ENCODE measurements at regions not wholly inside any gene's neighbourhood (a gene's known extent, or its start where the extent isn't known, plus 50 kb on each side); places are given as distances from the start of the nearest gene placed in this dataset.

DNA sequence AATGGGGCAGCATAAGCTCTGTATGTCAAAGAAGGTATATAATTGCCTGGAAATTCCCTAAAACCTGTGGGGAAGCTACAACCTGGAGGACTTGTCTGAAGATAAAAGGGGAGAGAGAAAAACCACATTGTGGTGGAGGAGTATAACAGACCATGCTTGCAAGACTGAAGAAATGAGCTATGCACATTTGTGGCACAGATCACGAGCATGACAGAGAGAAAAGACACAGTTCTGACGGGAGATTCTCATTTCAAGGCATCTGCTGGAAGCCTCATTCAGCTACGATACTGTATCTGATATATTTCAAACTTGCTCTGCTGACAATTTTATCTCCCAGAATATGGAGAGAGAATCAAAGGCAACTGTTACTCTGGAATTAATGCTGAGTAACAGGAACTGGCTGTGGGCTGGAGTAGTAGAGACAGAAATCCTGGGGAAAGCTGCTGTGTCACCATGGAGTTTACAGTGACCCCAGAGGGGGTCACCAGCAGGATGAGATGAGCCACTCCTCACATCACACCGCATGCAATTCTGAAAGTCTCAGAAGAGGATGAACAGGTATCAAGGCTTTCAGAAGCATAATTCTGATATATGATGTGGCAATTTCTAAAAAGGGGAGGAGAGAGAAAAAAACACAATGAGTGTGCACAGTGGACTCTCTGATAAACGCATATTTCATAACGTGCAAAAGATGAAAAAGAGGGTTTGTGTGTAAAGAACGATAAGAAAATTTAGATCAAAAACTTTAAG is 528.8 kb downstream of the IRX1 start:
- DNase-seq (ENCODE audit: low spot score) = no peak

DNA sequence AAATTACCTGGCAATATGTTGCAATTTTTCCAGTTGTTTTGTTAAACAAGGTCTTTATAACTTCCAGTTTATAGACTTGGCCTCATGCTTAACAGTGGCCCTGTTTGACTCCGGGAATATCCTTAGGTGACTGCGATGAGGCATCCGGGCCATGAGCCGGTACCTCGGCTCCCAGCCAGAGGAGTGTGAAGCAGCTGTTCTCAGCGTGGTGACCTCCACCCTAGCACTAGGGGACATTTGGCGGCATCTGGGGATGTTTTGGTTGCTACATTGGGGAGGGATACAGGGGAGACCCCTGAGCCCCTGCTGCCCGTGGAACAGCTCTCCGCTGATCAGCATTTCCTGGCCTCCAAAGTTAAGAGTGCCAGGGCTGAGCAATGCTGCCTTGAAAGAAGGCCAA is 533.4 kb downstream of the IRX1 start:
- no peak for DNase-seq (ENCODE audit: low spot score)

DNA sequence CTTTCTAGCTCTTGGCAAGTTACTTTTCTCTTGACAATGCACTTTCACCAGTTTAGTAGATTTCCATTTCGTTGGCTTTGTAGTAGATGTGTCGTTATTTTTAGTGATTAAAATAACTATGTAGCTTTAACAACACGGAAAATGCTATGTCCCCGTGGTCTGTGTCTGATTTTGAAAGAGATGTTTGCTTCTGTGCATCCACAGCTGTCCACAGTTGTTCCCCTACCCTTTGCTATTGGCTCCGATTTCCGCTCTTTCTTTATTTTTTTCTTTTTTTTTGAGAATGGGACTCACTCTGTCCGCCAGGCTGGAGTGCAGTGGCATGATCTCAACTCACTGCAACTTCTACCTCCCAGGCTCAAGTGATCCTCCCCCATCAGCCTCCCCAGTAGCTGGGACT is 533.9 kb downstream of the IRX1 start:
- no peak for DNase-seq (ENCODE audit: low spot score)

DNA sequence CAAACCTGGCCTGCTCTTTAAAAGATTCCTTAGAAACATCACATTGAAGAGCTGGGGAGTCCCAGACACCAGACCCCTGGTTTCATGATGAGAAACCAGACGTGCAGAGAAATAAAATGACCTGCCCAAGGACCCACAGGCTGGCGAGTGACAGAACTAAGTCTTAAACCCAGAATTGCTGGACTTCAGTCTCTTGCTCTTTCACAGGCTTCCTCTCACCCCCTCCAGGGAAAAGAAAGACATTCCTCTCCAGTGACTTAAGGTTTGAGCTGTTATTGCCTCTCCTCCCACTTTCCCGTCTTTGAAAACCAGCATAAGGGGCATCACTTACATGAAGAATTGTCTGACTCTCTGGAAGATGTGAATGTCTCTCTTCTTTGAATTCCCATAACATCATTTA is 535.2 kb downstream of the IRX1 start:
- DNase-seq (ENCODE audit: low spot score) = no peak

DNA sequence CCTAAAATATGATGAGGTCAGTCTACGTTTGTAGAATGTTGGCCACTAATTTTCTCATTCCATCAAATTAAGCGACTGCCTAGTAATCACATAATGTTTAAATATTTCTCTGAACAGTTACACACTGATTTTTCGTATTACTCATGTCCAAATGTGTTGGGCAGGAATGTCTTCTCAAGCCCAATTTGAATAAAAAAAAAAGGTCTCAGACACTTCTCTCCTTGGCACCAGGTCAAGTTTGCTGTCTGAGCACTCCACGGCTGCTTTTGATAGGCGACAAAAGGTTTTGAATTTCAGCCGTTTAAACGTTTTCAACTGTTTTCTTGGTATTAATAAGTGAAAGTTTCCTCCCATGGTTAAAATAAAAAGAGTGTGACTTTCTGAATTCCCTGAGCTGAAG is 542.1 kb downstream of the IRX1 start:
- DNase-seq (ENCODE audit: low spot score) = no peak

DNA sequence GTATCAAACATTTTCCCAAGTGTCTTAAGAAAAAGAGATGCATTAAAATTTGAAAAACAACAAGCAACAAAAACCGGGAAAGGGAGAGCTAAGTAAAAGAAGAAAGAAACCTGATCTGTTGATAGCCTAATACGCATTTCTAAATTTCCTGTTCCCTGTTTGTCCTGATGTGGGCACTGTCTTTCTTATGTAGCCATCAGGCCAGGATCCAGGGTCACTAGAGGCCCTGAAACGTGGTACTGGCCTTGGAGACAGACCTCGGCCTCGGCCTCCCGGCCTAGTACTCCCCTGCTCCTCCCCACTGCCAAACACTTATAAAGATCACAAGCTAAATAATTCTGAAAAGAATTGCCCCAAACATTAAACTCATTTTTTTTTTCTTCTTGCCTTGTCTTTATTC is 547.2 kb downstream of the IRX1 start:
- DNase-seq (ENCODE audit: low spot score) = no peak

DNA sequence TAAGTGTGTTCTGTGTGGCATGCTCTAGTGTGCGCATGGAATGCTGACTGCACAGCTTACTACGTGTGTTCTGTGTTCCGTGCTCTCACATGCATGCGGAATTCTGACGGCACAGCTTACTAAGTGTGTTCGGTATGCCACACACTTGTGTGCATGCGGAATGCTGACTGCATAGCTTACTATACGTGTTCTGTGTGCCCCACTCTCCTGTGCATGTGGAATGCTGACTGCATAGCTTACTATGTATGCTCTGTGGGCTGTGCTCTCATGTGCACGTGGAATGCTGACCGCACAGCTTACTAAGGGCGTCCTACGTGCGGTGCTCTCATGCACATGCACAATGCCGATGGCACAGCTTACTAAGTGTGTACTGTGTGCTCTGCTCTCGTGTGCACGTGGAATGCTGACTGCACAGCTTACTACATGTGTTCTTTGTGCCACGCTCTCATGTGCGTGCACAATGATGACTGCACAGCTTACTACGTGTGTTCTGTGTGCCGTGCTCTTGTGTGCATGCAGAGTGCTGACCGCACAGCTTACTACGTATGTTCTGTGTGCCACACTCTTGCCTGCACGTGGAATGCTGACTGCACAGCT is 548.9 kb downstream of the IRX1 start:
- DNase-seq (ENCODE audit: low spot score) = no peak

DNA sequence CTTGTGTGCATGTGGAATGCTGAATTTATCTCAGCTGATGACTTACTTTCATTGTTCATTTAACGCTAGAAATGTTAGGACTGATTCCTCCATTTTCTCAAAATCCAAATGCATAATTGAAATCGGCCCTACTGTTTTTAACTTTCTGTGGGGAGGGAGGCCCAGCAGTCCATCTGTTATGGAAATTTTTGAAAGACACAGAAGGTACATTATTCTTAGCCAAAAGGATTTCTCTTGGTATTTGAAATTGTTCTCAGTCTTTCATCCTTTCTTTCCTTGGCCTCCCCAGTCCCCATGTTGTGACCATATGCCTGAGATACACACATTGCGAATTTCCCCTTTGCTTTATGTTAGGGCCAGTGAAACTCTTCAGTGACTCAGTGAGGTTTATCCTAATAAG is 549.9 kb downstream of the IRX1 start:
- DNase-seq (ENCODE audit: low spot score) = no peak

DNA sequence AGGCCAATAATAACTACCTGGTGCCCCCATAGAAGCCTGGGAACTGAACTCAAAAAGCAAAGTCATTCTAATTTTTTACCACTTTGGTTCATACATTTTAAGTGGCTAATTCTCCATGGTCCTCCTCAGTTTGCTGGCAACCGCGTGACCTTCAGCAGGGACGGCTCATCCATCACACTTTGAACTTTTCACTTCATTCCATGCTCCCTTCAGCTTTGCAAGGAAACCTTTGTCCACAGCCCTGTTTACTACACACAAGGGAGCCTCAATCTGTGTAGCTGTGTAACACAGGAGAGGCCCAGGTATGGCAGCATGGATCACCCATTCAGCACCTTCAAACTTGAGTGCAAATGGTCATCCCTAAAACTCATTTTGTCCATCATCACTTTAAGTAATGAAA is 552.4 kb downstream of the IRX1 start:
- DNase-seq (ENCODE audit: low spot score) = no peak

DNA sequence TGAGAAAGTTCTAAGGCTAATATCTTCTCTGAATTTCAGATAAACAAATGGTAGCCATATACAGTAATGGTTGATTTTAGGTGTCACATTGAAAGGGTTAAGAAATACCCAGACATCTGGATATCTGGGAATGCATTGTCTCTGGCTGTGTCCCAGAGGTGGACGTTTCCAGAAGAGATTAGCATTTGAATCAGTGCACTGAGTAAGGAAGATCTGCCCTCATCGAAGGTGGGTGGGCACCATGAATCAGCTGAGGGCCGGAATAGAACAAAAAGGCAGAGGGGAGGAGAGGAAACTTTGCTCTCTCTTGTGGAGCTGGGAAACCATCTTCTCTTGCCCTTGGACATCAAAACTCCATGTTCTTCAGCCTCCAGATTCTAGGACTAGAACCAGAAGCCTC is 554.4 kb downstream of the IRX1 start:
- no peak for DNase-seq (ENCODE audit: low spot score)

DNA sequence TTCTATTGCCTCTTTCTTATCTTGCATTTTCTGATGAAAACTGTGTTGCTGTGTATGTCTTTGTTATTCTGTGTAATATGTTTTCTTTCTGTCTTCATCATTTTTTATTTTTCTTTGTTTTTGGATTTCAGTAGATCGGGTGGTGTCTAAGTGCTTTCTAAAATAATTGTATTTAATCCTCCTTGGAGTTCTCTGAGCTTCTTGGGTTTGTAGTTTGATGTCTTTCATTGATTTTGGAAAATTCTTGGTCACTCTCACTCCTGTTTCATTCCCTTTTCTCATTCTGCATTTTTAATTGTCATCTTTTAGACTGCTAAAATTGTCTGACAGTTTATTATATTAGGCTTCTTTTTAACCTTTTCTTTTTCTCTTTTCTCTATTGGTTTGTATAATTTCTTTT is 560.5 kb downstream of the IRX1 start:
- DNase-seq (ENCODE audit: low spot score) = no peak

DNA sequence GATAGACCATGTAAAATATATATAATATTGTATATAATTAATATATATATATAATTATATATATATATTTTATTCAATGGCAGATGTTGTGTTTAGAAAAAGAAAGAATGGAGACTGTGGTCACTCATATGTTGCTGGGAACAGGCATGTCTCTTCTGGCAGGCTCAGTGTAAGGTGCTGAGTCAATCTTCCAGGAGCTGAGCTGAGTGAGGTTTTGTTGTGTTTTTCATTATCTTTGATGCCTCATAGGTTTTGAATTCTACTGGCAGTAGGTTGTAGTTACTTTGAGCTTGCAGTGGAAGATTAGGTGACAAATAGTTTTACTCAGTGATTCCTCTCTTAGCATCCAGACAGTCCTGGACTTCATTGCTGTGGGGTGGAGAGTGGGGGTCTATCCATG is 561.3 kb downstream of the IRX1 start:
- no peak for DNase-seq (ENCODE audit: low spot score)

DNA sequence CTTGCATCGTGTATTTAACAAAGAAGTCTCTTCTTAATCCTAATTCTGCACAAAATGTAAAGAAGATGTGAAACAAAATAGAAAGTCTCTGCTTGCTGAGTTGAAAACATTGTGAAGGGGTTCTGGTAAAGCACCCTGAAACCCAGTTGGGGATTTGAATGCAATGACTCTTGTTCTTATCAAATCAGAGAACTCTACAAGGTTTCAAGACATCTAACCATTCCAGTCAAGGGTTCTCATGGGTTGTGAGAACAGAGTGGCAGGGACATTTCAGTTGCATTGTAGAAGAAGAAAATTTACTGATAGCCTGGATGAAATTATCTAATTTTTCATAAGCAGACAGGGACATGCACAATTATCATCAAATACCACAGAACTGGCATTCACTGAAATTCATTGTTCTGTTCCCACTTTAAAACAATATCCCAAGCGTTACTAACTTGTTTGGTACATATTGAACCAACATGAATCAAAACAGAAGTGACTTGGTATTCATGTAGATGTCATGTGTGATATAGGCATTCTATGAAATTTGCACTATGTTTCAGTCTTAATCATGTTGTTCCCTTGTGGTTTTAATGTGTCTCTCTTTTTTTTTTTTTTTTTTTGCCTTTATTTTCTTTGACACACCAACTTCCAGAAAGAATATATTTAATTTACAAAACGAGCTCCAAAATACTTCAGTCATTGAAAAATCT is 563.3 kb downstream of the IRX1 start:
- DNase-seq (ENCODE audit: low spot score) = no peak

DNA sequence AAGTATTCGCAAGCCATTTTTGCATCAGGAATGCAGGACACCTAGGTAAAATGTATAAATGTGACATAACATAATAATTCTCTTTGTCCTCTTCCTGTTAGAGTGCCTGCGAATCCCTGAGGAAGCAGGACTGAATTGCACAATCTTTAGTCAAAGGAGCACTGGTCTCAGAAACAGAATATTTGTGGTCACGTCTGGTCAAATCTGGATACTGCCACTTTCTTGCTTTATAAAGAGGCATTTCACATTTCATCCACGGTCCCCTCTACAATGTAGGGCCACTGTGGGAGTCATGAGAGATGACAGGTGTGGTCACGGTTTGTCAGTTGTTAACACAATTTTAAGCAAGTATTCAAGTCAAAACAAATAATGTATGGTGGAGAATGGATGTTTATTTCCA is 564.0 kb downstream of the IRX1 start:
- DNase-seq (ENCODE audit: low spot score) = no peak

DNA sequence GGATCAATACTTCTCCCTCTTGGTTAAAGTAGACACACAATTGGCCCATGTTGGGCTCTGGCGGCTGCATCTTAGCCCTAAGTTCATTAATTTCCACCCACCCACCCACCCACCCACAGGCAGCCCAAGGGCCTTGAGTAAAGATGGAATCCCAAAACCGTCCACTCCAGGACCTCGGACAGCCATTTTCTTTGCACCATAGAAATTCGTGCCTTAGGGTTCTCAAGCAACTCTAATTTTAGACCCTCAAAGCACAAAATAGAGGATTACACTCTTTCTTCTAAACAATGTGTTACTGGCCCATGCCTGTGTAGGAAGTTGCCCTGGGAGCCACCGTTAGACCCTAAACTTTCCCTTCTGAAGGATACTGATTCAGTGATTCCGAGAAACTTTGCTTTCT is 568.5 kb downstream of the IRX1 start:
- no peak for DNase-seq (ENCODE audit: low spot score)

DNA sequence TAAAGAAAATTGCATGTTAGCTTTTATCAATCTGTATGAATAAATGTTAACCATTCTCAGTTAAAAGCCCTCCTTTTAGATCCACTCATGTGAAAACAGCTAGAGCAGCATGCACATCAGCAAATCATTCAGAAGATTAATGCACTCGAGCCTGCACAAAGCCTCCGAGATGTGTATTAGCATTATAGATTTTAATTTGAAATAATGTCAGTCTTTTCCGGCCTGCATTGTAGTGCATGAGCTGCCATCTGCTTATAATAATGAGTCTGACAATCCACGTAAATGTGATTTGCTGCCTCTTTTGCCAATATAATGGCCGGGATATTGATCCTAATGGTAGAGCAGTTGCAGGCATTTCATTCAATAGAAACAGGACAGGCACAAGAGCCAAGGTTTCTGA is 585.1 kb downstream of the IRX1 start:
- DNase-seq (ENCODE audit: low spot score) = no peak

DNA sequence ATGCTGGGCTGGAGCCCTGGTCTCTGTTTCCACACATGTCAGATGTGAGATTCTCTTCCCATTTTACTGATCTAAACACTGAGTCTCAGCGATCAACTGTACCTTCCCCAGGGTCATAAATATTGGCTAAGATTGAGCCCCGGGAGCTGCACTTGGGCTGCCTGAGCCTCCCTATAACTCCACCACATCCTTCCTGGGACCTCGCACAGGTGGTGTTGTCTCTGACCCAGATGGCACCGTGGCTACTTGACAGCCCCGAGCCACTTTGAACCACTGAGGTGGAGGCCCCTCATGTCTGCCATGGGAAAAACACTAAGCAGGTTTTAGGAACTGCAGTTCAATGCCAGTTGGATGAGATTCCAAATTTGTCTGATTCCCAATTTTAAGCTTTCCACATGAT is 586.5 kb downstream of the IRX1 start:
- no peak for DNase-seq (ENCODE audit: low spot score)

DNA sequence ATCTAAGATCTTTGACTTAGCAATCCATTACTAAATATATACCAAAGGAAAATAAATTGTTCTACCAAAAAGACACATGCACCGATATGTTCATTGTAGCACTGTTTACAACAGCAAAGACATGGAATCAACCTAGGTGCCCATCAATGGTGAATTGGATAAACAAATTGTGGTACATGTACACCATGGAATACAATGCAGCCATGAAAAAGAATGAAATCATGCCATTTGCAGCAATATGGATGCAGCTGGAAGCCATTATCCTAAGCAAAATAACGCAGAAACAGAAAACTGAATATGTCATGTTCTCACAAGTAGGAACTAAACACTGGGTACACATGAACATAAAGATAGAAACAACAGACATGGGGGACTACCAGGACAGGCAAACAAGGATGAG is 589.5 kb downstream of the IRX1 start:
- DNase-seq (ENCODE audit: low spot score) = no peak

DNA sequence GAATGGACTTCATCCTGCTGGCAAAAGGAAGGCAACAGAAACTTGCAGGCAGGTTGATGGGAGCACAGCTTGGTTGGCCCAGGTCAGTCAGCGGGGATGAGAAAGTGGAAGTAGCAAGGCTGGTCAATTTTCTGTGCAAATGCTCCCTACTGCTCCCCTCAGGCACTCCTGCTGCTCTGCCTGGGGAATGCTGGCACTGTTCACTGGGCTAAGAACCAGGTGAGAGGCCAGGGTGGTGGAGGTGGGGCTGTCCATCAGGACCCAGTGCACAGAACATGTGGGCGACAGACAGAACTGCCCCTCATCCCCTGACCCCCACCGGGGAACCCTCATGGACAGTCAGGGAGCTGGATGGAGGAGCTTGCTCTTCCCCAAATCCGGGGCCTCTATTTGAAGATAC is 593.1 kb downstream of the IRX1 start:
- no peak for DNase-seq (ENCODE audit: low spot score)

DNA sequence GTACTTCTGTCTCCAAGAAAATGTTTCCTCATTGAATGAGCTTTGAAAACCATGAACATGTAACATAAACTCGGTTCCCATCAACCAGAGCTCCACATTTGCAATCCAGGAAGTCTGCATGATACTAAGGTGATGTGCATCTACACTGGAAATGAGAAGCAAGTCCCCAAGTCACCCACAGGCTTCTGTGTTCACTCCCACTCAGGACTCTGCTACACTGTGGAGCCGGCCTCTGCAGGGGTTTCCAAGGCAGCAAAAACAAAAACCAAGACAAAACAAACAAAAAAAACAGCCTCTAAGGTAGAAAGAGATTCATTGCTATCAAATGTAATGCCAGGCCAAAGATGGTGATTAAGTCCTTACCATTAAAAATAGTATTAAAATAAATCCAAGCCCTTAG is 593.7 kb downstream of the IRX1 start:
- DNase-seq (ENCODE audit: low spot score) = no peak

DNA sequence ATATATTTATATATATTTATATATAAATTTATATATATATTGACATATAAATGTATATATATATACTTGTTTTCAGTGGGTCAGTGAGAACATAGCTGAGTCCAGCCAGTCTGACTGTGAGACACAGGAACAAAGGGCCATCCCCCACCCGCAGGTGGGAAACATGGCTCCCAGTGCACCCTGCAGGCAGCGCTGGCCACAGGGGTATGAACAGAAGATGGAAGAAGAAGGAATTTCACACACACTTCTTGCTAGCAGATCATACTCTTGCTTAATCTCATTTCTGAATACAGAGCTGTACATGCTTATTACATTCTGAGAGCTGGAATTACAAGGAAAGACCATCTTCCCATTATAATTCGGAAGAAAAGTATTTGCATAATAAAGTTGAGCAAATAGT is 595.4 kb downstream of the IRX1 start:
- DNase-seq (ENCODE audit: low spot score) = no peak

DNA sequence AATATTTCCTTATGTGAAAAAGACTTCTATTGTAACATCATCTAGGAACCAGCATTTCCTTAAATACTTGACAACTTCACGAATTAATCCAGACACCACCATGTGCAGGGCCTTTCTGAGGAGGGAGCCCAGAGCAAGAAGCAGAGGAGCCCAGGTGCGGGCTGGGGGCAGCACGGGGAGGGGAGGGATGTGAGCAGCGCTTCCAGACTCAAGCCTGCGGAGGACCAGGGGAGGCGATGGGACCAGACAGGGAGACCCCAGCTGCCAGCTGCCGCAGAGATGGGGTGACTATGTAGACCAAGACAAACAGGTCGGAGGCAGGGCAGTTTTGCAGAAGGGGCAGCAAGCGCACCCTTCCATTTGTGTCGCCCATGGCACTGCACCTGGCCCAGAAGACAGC is 596.1 kb downstream of the IRX1 start:
- DNase-seq (ENCODE audit: low spot score) = no peak

DNA sequence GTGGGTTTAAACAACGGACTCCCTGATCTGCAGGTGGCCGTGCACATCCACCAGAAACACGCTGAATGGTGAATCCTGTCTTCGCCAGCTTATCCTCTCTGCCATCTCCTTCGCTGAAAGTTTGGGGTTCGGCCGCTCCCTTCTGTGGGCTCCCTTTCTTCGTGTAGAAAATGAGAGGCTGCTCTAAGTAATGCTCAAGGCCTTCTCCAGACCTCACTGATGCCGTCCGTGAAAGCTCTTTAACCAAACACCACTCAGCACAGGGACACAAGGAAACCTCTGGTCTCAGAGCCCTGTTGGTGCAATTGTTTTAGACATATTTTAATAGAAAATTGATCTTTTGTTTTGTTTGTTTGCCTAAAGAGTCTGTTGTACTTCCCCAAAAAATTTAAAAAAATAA is 596.5 kb downstream of the IRX1 start:
- DNase-seq (ENCODE audit: low spot score) = no peak

DNA sequence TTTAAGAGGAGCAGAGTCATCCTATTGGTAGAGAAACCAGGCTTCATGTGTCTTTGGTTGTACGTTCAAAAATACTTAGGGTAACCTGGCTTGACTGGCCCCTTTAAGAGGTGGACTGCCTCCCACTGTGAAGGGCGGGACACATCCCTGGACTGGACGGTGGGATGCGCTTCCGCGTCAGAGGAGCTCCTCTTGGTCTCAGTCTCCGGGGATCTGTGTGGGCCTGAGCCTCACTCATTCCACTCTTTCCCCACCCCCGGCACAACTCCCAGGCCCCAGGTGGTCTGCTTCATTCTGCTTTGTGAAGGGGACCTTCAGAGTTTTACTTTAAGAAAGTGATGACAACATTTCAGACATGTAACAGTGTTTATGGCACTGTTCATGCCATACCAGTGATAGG is 601.1 kb downstream of the IRX1 start:
- no peak for DNase-seq (ENCODE audit: low spot score)

Data from kidney tubule cell (primary cell).